GM18868 (cell line): ENCODE measurements at regions not wholly inside any gene's neighbourhood (a gene's known extent, or its start where the extent isn't known, plus 50 kb on each side); places are given as distances from the start of the nearest gene placed in this dataset.
"Not testable (repeated sequence)": the region's sequence is repeated elsewhere in the genome, so short reads cannot be mapped to it uniquely, and the experiment has no call there.

ENCODE experiments used
- ATAC-seq: cut with Tn5 transposase; IDR thresholded peaks from one replicate; pipeline ENCODE4 v1.9.1; 2021; ENCODE audit warnings: mild to moderate bottlenecking, moderate library complexity; ENCODE audit not compliant: unreplicated experiment

DNA sequence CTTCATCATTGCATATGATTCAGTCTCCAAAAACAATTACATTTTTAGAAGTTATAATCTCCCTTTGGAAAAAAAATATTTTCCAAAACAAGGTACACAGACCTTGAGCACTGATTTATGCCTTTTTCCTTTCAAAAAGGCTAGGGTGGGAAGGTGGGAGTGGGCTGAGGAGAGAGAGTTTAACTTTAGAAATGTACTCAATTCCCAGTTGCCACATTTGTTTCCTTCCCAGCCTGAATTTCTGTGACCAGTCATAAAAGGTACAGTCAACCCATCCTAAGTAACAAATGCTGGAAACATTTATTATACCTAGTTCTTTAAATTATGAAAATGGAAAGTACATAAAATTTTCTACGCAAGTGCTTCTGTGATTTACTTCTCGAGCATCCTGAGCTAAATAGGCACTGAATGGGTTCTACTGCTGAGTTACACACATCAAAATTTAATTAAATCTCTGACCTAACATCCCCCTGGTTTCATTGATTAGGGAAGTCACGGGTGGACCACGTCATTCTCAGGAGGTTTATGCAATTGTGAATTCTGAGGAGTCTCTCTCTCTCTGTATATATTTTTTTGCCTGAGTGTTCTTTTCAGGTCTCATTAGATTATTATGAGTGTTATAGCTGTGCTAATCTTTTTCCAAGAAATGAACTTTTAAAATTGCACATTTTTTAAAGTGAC, 371.8 kb downstream of the BTG1 start:
- no peak for ATAC-seq

DNA sequence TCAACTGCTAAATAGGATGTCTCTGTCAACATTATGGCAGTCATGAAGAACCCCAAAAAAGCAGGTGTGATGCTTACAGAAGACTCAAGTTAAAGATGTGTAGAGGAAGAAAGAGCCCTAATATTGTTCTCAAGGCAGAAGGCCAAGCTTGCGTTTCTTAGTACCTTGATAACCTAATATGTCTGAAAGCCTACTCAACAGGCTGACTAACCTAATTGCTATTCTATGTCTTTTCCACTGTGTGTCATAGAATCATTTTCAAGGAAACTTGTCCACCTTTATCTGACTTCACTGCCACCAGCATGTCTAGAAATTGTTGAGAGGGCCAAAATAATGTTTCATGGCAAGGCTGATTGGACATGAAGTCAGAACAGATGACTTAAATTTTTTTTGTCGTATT, 373.2 kb downstream of the BTG1 start:
- ATAC-seq, result no peak

DNA sequence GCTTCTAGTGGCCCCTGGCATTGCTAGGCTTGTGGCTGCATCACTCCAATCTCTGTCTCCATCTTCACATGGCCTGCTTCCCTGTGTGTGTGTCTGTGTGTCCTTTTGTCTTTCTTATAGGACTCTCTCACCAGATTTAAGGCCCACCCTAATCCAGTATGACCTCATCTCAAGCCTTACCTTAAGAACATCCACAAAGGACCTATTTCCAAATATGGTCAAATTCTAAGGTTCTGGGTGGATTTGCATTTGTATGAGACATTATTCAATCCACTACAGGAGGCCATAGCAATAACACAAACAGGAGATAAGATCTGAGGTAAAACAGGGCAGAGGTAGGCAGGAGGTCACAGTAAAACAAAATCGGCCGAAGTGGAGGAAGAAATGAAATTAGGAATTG, 375.9 kb downstream of the BTG1 start:
- ATAC-seq, result no peak

DNA sequence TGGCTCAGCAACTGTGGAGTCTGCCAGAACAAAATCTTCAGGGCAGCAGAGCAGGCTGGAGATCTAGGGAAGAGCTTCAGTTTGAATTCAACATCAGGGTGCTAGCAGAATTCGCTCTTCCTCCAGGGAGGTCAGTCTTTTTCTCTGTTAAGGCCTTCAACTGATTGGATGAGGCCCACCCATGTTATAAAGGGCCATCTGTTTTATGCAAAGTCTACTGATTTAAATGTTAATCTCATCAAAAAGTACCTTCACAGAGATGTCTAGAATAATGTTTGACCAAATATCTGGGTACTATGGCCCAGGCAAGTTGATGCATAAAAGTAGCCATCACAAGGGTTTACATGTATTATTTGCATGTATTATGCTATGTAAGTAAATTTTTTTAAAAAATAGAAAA, 378.4 kb downstream of the BTG1 start:
- no peak for ATAC-seq

DNA sequence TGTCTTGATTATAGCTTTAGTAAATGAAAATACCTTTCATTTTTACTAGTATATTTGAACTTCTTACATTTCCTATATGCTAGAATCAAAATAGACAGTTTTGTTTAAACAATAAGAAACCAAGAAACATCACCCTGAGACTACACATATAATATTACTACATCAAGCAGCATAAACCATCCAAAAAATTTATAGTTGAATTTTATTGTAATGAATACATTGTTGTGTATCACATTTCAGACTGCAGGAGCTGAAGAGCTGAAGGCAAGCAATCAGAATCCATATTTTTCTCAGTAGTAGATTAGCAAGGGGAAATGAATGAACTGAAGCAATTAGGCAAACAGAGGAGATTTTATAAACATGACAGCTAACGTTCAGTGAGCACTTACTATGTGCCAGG, 379.2 kb downstream of the BTG1 start:
- no peak for ATAC-seq

DNA sequence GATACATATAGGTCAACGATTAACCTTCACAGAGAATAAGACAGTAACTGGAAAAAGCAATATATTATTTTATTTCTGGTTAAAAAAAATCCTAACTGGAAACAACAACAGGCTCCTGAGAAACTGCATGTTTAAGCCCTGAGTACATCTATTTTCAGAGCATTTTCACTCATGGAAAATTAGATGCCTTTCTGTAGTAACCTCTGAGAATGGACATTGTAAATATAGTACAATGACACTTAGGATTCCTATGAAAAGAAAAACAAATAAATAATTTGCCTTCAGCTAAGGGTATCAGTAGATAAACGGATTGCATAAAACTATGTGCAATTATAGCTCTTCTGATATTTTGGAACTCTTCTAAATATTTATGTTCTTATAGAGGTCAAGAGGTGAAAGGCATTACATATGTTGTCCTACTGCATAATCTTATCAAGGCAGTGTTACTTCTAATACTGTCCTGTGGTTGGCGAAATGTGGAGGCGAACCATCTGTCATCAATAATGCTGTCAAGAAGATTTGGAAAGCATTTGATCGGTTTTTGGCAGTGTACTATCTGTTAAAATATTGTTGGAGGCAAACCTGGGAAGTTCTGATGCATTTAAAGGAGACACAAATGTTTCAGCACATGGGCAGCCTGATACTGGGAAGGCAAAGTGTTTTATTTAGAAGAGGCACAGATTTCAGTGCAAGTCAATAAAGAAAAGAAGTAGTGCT, 381.8 kb downstream of the BTG1 start:
- ATAC-seq, result no peak

DNA sequence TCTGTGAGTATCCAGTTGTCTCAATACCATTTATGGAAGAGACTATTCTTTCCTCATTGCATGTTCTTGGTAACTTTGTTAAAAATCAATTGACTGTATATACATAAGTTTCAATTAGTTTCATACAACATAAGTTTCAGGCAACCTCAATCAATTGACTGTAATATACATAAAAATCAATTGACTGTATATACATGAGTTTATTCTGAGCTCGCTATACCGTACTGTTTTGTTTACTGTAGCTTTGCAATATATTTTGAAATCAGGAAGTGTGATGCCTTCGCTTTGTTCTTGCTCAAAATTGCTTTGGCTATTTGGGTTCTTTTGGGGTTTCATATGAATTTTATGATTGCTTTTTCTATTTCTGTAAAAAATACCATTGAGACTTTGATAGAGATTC, 392.0 kb downstream of the BTG1 start:
- ATAC-seq, result no peak

DNA sequence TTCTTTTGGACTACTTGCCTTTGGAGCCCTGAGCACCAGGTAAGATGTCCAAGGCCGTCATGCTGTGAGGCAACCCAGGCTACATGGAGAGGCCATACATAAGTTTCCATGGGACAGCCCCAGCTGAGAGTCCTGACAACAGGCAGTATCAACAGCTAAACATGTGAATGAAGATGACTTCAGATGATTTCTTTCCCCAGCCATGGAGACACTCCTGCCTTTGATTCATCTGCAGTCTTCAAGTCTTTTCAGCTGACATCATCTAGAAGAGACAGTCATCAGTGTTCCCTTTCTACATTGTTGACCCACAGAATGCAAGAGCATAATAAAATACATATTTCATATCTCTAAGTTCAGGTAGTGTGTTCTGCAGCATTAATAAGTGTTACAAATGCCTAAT, 398.7 kb downstream of the BTG1 start:
- no peak for ATAC-seq

DNA sequence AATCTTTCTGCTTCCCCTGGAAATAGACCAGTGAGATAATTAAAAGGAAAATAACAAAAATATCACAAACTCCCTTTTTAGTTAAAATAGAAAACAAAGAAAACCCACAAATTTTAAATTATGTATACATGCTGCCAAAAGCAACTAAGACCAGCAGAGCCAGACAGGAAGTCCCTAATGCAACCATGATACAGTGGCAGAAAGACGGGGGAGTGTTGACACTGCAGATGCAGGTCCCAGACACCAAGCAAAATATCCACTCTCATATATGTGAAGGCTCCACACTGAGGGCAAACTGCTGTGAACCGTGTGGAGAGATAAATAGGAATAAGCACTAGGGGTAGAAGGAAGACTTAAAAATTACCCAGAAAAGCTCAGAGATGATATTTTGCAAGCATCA, 401.0 kb downstream of the BTG1 start:
- ATAC-seq, result no peak

DNA sequence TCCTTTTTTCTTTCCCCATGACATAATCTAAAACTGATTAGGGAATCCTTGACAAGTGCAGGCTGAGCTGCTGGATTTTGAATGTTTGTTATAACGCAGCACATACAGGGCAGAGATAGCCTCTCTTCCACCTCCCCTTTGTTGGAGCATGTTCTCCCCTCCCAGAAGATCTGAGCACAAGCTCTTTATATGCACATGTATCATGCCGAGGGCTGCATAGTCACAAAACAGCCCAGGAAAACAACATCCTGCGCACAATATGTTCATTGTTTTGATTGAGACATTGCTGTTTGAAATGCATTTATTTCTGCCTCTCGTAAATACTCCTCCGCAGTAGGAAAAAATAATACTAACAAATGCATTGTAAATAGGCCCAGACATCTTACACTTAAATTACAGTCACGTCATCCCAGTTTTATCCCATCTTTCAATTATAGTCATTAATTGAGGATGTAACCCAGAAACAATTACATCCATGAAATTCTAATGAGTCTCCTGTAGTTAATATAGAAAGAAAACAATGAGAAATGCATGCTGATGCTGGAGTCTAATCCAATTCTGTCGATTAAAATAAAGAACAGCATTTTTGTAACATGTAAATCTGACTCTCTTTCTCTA, 401.8 kb downstream of the BTG1 start:
- ATAC-seq, result no peak

DNA sequence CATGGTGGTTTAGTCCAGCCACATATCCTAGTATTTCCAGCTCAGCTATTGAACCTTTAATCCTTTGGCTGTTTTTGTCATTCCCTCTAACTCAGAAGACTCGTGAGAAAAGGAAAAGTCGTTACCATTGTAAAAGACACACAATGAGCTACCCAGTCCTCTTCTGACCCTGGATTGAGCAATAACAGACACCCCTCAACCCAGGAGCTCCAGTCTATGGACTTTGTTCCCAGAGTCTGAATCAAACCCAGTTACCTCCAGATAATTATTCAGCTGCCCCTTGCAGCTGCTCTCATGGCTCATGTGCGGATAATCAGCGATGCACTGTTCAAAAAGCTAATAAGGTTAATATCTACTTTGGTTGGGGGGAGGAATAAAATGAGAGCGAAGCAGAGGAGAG, 402.4 kb downstream of the BTG1 start:
- no peak for ATAC-seq

DNA sequence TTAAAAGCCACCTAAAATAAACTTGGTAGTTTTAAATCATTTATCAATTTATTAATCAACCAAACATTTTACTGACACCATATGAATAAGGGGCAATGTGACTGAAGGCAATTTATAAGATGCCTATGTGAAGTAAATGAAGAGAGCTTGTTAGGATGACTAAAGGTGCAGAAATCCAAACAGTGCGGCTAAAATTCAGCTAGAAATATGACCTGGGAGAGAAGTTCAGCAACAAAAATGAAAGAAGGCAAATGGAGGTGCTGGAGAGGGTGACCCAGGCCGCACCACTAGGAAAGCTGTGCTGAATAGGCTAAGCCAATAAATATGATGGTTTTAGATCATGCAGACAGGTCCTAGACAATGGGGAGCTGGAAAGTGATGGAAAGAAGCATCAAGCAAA, 403.7 kb downstream of the BTG1 start:
- ATAC-seq, result no peak

DNA sequence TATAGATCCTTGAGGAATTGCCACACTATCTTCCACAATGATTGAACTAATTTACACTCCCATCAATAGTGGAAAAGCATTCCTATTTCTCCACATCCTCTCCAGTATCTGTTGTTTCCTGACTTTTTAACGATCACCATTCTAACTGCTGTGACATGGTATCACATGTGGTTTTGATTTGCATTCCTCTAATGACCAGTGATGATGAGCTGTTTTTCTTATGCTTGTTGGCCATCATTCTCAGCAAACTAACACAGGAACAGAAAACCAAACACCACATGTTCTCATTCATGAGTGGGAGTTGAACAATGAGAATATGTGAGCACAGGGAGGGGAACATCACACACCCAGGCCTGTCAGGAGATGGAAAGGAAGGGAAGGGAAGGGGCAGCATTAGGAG, 411.8 kb downstream of the BTG1 start:
- ATAC-seq, result not testable (repeated sequence)

DNA sequence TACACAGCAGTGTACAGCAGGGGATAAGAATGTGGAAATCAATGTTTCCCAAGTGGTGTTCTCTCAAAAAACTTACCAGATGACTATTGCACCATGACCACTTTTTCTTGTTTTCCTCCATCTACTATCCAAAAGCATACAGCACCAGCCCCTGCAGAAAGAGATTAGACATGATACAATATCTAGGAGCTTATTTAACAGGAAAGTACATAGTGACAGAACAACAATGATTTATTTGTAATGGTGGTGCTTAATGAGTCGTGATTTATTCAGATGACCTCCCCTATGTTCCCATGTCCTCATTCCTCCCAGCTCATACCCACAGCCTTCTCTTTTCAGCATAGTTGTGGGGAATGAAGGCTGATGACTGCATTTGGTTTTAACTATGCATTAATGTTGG, 413.6 kb downstream of the BTG1 start:
- ATAC-seq, result no peak

DNA sequence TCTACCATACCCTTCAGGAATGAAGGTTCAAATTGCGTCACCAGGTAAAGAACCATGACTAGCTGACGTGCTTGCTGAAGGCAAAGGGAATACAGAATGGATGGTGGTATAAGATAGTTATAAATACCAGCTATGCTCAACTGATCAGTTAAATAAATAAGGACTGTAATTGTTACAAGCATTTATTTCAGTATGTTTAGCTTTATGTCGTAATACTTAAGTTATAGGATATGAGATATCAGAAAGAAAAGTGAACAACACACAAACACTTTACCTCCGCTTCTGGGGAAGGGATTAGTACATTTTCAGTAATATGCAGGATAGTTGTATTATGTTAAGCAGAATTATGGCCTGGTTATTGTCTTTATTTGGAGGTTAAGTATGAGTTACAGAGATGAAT, 416.1 kb downstream of the BTG1 start:
- no peak for ATAC-seq

DNA sequence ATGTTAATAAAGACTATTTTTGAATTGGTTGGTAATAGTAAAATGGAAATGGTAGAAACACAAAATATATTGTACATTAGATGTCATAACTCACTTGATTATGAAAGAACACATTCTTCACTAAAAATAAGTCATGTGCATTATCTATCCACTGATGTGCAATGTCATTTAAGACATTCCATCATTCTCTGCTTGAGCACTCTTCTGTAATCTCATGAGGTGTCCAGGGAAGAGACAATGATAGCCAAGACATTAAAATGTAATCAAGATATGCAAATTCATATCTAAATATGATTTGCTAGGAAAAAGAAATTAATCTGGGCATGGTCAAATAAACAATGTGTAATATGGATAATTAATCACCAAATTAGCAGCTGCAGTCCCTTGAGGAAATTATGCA, 422.5 kb downstream of the BTG1 start:
- no peak for ATAC-seq

DNA sequence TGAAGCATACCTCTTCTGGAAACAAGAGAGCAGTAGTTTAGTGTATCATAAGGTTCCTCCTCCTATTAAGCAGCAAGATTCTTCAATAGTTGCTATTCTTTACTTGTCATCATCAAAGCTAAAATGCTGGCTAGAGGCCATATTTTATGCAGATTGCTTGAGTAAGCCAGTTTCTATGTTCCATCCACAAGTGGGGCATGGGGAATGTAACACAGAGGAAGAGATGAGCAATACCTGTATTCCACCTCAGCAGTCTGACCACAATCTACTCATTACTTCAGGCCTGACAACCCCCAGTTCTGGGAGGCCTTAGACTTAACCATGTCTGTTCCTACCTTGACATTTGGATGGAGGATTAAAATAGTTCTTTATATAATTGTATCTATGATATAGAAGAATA, 423.6 kb downstream of the BTG1 start:
- ATAC-seq, result no peak

DNA sequence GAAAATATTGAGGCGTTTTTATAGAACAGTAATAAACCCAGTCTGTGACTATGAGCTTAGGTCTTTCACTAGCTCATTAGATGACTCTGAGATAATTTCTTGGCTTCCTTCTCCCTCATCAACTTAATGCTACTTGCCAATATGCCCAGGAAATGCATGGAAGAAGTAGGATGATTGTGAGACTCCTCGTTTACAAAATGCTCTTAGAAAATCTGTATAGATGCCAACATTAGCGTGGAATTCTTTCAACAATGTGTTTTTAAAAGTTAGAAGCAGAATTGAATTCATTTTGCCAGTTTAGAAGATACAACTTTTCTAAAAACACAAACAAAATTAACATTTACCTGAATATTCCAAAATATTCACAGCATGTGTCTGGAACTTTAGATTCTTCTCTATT, 424.6 kb downstream of the BTG1 start:
- ATAC-seq, result no peak

DNA sequence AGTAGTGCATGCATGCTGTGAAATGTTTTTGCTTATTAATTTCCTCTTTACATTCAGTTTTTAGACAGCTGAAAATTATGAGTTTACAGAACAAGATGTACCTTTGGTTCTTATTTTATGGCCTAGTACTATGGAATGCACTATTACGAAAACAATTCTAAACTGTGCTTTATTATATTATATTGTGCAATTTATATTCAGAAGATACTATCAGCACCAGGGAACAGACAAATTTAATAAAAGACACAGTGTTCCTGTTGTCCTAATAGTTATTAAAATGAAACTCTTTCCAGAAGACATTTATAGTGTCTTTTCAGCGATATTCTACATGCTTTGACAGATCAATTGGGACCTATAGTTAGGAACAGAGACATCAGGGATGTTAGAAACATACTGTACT, 427.3 kb downstream of the BTG1 start:
- ATAC-seq, result no peak

DNA sequence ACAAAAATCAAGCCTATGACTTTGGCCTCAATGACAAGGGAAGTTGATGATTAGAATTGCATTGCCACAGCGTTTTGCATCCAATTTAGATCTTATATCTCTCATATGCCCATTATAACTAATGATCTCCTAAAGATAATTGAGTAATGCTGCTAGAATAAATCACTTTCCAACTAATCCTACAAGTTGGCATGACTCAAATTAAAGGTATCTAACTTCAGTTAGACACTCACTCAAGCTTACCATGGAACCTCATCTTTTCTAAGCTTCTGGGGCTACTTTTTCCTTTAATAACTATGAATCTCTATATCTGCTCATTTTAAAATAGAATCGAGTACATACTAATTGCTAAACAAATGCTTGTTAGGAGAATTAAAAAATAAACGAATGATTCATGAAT, 427.8 kb downstream of the BTG1 start:
- no peak for ATAC-seq

DNA sequence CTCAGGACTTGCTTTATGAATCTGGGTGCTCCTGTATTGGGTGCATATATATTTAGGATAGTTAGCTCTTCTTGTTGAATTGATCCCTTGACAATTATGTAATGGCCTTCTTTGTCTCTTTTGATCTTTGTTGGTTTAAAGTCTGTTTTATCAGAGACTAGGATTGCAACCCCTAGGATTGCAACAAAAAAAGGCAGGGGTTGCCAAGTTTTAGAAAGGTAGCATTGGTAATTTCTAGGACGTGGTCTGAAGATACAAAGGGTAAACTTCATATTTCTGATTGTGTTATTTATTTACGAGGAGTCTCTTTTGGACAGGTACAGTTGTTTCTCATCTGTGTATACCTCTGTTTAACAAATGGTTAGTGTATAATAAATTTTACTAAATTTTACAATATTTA, 433.7 kb downstream of the BTG1 start:
- not testable (repeated sequence) for ATAC-seq

DNA sequence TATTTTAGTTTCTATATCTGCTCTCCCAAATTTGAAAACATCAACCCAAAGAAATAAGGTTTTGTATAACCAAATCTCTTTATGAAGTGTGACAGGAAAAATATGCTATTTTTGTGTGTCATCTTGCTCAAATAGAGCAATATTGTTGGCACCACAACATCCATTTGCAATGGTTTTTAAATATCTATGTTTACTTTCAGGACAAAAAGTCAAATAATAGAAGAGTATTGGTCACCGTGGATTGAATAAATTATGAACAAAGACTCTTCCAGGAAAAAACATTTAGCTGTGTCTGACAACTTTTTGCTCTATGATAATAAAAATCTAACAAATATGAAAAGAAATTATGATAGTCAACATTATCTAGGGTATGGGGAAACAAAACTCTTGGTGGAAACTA, 439.2 kb downstream of the BTG1 start:
- ATAC-seq, result no peak
